ENCODE measurements at regions not wholly inside any gene's neighbourhood (a gene's known extent, or its start where the extent isn't known, plus 50 kb on each side); places are given as distances from the start of the nearest gene placed in this dataset.

GRCh38 chr4:77352192-77352591 lies 195.2 kb downstream of the CCNG2 start:
- TF ChIP-seq CTCF (IDR thresholded peaks at IDR 0.05), result no peak
- TF ChIP-seq POLR2A (IDR thresholded peaks at IDR 0.05), result no peak

All from thyroid gland (tissue), 4 donors.